Type B pancreatic cell (in vitro differentiated cells): ENCODE measurements at regions not wholly inside any gene's neighbourhood (a gene's known extent, or its start where the extent isn't known, plus 50 kb on each side); places are given as distances from the start of the nearest gene placed in this dataset.

Experiments
- DNase-seq: peaks from one replicate; pipeline ENCODE4 v3.0.0; 2021; ENCODE audit warnings: mixed read lengths; ENCODE audit not compliant: unreplicated experiment; ENCODE audit errors: extremely low spot score
- H3K27ac Mint-ChIP-seq: 2 replicates; pipeline ENCODE4 v1.8.0; 2021; ENCODE audit warnings: mild to moderate bottlenecking, mixed read lengths
- H3K27me3 Mint-ChIP-seq: 2 replicates; pipeline ENCODE4 v1.8.0; 2021; ENCODE audit warnings: mixed read lengths
- H3K36me3 Mint-ChIP-seq: 2 replicates; pipeline ENCODE4 v1.8.0; 2021; ENCODE audit warnings: mixed read lengths
- H3K4me1 Mint-ChIP-seq: one replicate; pipeline ENCODE4 v1.8.0; 2021; ENCODE audit warnings: mixed read lengths; ENCODE audit not compliant: unreplicated experiment
- H3K4me3 Mint-ChIP-seq: 2 replicates; pipeline ENCODE4 v1.8.0; 2021; ENCODE audit warnings: mild to moderate bottlenecking, mixed read lengths
- H3K9me3 Mint-ChIP-seq: 2 replicates; pipeline ENCODE4 v1.8.0; 2021; ENCODE audit warnings: mixed read lengths
- TF ChIP-seq, protein P1 (sequence below): fragments of 200-600 bp; sonication (generic); conservative IDR thresholded peaks from 2 replicates; pipeline ENCODE4 v1.5.0; 2021; ENCODE audit warnings: antibody characterized with exemption, mild to moderate bottlenecking

- TF ChIP-seq, protein P1, sequence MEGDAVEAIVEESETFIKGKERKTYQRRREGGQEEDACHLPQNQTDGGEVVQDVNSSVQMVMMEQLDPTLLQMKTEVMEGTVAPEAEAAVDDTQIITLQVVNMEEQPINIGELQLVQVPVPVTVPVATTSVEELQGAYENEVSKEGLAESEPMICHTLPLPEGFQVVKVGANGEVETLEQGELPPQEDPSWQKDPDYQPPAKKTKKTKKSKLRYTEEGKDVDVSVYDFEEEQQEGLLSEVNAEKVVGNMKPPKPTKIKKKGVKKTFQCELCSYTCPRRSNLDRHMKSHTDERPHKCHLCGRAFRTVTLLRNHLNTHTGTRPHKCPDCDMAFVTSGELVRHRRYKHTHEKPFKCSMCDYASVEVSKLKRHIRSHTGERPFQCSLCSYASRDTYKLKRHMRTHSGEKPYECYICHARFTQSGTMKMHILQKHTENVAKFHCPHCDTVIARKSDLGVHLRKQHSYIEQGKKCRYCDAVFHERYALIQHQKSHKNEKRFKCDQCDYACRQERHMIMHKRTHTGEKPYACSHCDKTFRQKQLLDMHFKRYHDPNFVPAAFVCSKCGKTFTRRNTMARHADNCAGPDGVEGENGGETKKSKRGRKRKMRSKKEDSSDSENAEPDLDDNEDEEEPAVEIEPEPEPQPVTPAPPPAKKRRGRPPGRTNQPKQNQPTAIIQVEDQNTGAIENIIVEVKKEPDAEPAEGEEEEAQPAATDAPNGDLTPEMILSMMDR: no peak
- Mint-ChIP-seq H3K36me3 (no peaks in the 10 kb centered on the region), H3K4me1 (no peaks in the 10 kb centered on the region), H3K4me3 (no peak overlapping the region), H3K9me3 (no peaks in the 10 kb centered on the region), H3K27ac (no peak overlapping the region), H3K27me3 (peaks cover 23% of the 10 kb centered on the region)
- no peak for DNase-seq
Observed at GRCh38 chr1:216854836-216855484, 131.7 kb upstream of the ESRRG start.

DNA sequence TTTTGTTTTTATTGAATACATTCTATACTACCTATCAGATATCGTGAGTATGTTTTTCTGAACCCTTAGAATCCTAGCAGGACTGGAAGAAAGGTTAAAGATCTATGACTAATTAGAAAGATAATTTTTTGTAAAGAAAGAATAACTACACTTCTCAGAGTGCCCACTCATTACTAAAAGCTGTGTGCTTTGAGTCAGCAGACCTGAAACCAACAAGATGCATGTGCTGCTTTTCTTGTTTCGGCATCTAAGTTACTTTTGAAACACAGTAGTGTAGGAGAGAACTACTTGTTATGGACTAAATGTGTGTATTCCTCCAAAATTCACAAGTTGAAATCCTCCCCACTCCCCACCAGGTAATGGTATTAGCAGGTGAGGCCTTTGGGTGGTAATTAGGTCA lies 127.8 kb upstream of the ESRRG start:
- no peak overlapping the region for H3K27ac Mint-ChIP-seq
- no peaks in the 10 kb centered on the region for H3K9me3 Mint-ChIP-seq
- DNase-seq: no peak
- no peak overlapping the region for H3K4me3 Mint-ChIP-seq
- H3K4me1 Mint-ChIP-seq: no peaks in the 10 kb centered on the region
- H3K36me3 Mint-ChIP-seq: no peaks in the 10 kb centered on the region
- H3K27me3 Mint-ChIP-seq: peaks cover 24% of the 10 kb centered on the region
- TF ChIP-seq, protein P1: no peak

GRCh38 chr1:216849146-216849545 lies 125.9 kb upstream of the ESRRG start:
- Mint-ChIP-seq H3K36me3 (no peaks in the 10 kb centered on the region), H3K4me3 (no peak overlapping the region), H3K4me1 (no peaks in the 10 kb centered on the region), H3K9me3 (no peaks in the 10 kb centered on the region), H3K27me3 (peaks cover 32% of the 10 kb centered on the region), H3K27ac (no peak overlapping the region)
- TF ChIP-seq, protein P1: no peak
- no peak for DNase-seq

- no peak overlapping the region for H3K27ac Mint-ChIP-seq
- no peak overlapping the region for H3K4me3 Mint-ChIP-seq
- H3K9me3 Mint-ChIP-seq: no peaks in the 10 kb centered on the region
- no peak for DNase-seq
- peaks cover 34% of the 10 kb centered on the region for H3K27me3 Mint-ChIP-seq
- H3K36me3 Mint-ChIP-seq: no peaks in the 10 kb centered on the region
- TF ChIP-seq, protein P1: no peak
- no peaks in the 10 kb centered on the region for H3K4me1 Mint-ChIP-seq
Observed at GRCh38 chr1:216847397-216848036, 124.3 kb upstream of the ESRRG start.

DNA sequence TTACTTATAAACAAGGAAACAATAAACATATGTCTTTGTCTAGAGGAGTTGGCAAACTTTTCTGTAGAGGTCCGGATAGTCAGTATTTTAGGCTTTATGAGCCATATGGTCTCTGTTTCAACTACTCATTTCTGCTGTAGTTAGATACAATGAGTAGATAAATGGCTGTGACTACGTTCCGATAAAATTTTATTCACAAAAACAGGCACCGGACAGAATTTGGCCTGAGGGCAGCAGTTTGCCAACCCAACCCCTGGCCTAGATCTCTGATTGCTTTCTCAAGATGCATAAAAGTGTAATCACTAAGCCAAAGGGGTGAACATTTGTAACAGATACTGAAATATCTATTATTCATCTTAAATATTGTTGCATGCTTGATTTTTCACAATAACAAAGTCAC lies 123.1 kb upstream of the ESRRG start:
- H3K4me1 Mint-ChIP-seq: no peaks in the 10 kb centered on the region
- H3K27me3 Mint-ChIP-seq: peaks cover 43% of the 10 kb centered on the region
- DNase-seq: no peak
- TF ChIP-seq, protein P1: no peak
- H3K36me3 Mint-ChIP-seq: no peaks in the 10 kb centered on the region
- no peak overlapping the region for H3K27ac Mint-ChIP-seq
- no peaks in the 10 kb centered on the region for H3K9me3 Mint-ChIP-seq
- no peak overlapping the region for H3K4me3 Mint-ChIP-seq
